Esophagus squamous epithelium (tissue), 5 donors: ENCODE measurements at regions not wholly inside any gene's neighbourhood (a gene's known extent, or its start where the extent isn't known, plus 50 kb on each side); places are given as distances from the start of the nearest gene placed in this dataset.

Source experiments
- DNase-seq: peaks from one replicate; lab custom pipeline; 2025; lab: John Stamatoyannopoulos, UW
- H3K27ac ChIP-seq, 4 donors: fragments of 200-600 bp; sonication (generic); one replicate each; pipeline ENCODE4 v1.5.1; 2016 to 2019; ENCODE audit warnings: mild to moderate bottlenecking in 1 of 4
- H3K27me3 ChIP-seq, 4 donors: fragments of 200-600 bp; sonication (generic); 1 replicate in 3 of 4; 2 replicates in 1 of 4; pipeline versions ENCODE4 v1.5.1 to v1.6.0; 2017 to 2021; ENCODE audit warnings: antibody characterized with exemption in 1 of 4
- H3K36me3 ChIP-seq, 3 donors: fragments of 200-600 bp; sonication (generic); one replicate each; pipeline ENCODE4 v1.5.1; 2016 to 2019
- H3K4me1 ChIP-seq, 3 donors: fragments of 200-600 bp; sonication (generic); one replicate each; pipeline ENCODE4 v1.5.1; 2017 to 2019
- H3K4me3 ChIP-seq, 4 donors: fragments of 200-600 bp; sonication (generic); 1 replicate in 3 of 4; 2 replicates in 1 of 4; pipeline ENCODE4 v1.5.1; 2016 to 2019; ENCODE audit warnings: mild to moderate bottlenecking in 2 of 4, moderate library complexity in 1 of 4
- H3K9me3 ChIP-seq, 3 donors: fragments of 200-600 bp; sonication (generic); one replicate each; pipeline ENCODE4 v1.5.1; 2016 to 2019
- POLR2A ChIP-seq, 4 donors: fragments of 450-650 bp; IDR thresholded peaks; one replicate each; pipeline ENCODE4 v1.6.1; 2017; ENCODE audit warnings: antibody characterized with exemption in 4 of 4, mild to moderate bottlenecking in 4 of 4, moderate library complexity in 3 of 4
- WGBS, 2 donors: methylation state at CpG; one replicate each; pipeline ENCODE4 v1.1.5; 2018; 5-methylcytosine and 5-hydroxymethylcytosine counted together
- intact Hi-C: fragments of 100-400 bp; cut with DNase I; formaldehyde crosslinking; loops from one replicate; pipeline ENCODE4 v1.15.0; 2022
- TF ChIP-seq, protein P1 (sequence below), 6 experiments: fragments of 450-650 bp in 4 of 6; fragments of 200-600 bp in 2 of 6; sonication (generic) in 2 of 6; IDR thresholded peaks; one replicate each; pipeline ENCODE4 v1.5.1; 2016 to 2019; ENCODE audit warnings: antibody characterized with exemption in 6 of 6, mild to moderate bottlenecking in 4 of 6, moderate library complexity in 4 of 6
- donor health status: DM: yes; HTN: yes; CAD: no.

DNA sequence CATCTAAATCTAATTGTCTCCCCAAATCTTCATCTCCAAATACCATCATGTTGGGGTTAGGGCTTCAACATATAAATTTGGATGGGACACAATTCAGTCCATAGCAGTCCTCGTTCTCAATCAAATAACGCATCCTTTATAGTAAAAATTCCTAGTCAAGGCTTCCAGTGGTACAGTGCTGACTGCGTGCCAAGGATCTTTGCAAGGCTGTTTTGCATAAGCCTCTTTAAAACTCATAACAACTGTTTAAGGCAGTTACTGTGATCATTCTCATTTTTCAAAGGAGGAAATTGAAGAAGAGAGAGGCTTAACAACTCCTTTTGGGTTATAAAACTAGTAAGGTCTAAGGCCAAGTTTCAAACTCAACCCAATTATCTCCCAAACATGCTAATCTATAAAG, 666.9 kb downstream of the NYAP2 start:
- peaks cover 0 to 7% (median 0%) of the 10 kb centered on the region in 3 donors for H3K4me1 ChIP-seq
- no peak overlapping the region for H3K27ac ChIP-seq
- no peaks in the 10 kb centered on the region for H3K27me3 ChIP-seq
- no peaks in the 10 kb centered on the region for H3K9me3 ChIP-seq
- TF ChIP-seq, protein P1, sequence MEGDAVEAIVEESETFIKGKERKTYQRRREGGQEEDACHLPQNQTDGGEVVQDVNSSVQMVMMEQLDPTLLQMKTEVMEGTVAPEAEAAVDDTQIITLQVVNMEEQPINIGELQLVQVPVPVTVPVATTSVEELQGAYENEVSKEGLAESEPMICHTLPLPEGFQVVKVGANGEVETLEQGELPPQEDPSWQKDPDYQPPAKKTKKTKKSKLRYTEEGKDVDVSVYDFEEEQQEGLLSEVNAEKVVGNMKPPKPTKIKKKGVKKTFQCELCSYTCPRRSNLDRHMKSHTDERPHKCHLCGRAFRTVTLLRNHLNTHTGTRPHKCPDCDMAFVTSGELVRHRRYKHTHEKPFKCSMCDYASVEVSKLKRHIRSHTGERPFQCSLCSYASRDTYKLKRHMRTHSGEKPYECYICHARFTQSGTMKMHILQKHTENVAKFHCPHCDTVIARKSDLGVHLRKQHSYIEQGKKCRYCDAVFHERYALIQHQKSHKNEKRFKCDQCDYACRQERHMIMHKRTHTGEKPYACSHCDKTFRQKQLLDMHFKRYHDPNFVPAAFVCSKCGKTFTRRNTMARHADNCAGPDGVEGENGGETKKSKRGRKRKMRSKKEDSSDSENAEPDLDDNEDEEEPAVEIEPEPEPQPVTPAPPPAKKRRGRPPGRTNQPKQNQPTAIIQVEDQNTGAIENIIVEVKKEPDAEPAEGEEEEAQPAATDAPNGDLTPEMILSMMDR (IDR thresholded peaks at IDR 0.05), result no peak
- no peak for TF ChIP-seq POLR2A (IDR thresholded peaks at IDR 0.05)
- no peak for DNase-seq
- no peaks in the 10 kb centered on the region for H3K36me3 ChIP-seq
- no peak overlapping the region for H3K4me3 ChIP-seq
- intact Hi-C loops, result no loop called here
- WGBS, 2 donors, result 88 to 97% methylated on average over 3 of the region's 3 CpGs

DNA sequence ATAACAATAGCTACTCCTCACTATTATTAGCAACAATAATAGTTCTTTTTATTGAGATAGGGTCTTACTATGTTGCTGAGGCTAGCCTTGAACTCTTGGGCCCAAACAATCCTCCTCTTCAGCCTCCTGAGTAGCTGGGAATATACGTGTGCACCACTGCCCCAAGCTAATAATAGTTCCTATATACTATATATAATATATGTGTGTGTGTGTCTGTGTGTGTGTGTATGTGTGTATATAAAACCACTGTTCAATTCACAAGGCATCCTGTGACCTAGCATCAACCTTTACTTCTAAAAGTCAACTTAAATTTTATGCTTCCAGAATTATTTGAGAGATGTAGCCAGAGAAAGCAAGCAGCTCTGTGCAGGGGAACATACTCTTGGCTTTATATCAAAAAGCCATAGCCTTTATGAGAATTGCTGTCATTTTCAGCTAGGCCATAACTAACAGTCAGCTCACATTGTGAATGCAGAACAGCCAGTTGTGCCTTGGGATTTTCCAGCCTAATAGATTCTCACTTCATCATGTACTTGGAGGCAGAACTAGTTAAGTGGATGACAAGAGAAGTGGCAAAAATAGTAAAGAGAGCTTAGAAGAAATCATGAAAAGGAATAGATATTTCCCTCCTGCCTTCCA, 665.5 kb downstream of the NYAP2 start:
- Histone ChIP-seq H3K27ac (no peak overlapping the region), H3K36me3 (no peaks in the 10 kb centered on the region), H3K9me3 (no peaks in the 10 kb centered on the region), H3K4me1 (peaks cover 0 to 7% (median 0%) of the 10 kb centered on the region in 3 donors), H3K27me3 (no peaks in the 10 kb centered on the region), H3K4me3 (no peak overlapping the region)
- DNase-seq, result no peak
- 46 to 89% methylated on average over 1 of the region's 1 CpG for WGBS, 2 donors
- intact Hi-C loops, result no loop called here
- TF ChIP-seq, protein P1 (IDR thresholded peaks at IDR 0.05), result no peak
- no peak for TF ChIP-seq POLR2A (IDR thresholded peaks at IDR 0.05)

DNA sequence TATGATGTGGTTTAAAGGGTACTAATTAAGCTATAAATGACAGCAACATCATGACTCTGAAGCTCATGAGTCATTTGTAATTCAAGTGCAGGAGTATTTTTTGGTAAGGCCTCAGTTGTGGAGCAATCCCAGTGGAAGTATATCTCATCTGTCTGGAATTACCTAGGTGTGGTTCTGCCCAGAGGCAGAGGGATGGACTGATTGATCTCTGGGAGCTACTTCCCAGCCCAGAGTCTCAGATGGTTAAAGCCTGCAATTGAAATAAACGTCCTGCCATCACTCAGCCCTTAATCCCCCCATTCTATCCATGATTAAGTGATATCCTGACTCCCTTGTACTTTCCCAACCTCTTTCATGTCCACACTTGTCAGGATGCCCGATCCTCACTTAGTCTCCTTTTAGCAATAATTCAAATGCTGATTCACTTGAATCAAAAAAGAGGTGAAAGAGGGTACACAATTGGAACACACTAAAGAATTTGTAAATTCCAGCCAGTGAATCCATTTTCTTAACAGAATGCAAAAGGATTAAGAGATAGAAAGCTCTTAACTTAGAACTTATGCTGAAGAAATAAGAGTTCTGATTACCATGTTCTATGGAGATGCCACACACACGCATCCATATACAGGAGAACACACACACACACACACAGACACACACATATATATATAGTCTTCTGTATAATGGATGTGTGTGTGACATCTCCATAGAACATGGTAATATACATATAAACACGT, 664.4 kb downstream of the NYAP2 start:
- peaks cover 0 to 7% (median 0%) of the 10 kb centered on the region in 3 donors for H3K4me1 ChIP-seq
- H3K9me3 ChIP-seq, result no peaks in the 10 kb centered on the region
- no peak overlapping the region for H3K27ac ChIP-seq
- WGBS, 2 donors, result 35 to 51% methylated on average over 4 of the region's 4 CpGs
- no peak for TF ChIP-seq POLR2A (IDR thresholded peaks at IDR 0.05)
- TF ChIP-seq, protein P1 (IDR thresholded peaks at IDR 0.05), result no peak
- no peaks in the 10 kb centered on the region for H3K36me3 ChIP-seq
- no peak for DNase-seq
- no peaks in the 10 kb centered on the region for H3K27me3 ChIP-seq
- no peak overlapping the region for H3K4me3 ChIP-seq
- intact Hi-C loops, result no loop called here

DNA sequence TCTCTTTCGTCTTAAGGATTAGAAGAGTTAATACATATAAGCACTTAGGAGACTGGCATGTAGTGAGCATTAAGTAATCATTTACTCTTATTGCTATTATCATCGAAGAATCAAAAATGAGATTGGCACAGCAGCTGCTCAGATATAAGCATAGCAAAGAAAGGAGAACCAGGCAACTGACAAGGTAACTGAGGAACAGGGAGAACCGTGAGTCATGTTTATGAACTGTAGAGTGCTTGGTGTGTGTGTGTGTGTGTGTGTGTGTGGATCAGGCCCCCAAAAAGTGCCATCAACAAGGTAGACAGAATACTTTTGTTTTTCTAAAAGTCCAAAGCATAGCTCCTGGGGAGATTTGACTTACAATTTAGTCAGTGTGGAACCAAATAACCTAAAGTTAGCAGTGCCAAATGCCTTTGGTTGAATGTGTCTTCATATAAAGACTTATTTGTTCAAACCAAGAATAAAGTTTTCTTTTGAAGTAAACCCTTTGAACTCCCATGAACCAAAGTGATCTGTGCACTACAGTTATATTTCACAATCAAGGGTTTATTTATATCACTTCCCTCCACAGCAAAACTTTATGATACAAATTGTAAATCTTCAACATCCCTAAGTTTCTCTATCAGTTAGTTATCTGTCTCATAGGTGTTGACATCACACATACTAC, 660.6 kb downstream of the NYAP2 start:
- Histone ChIP-seq H3K36me3 (no peaks in the 10 kb centered on the region), H3K9me3 (no peaks in the 10 kb centered on the region), H3K27ac (no peak overlapping the region), H3K27me3 (no peaks in the 10 kb centered on the region), H3K4me1 (peaks cover 0 to 16% (median 0%) of the 10 kb centered on the region in 3 donors), H3K4me3 (no peak overlapping the region)
- WGBS, 2 donors, result 49 to 50% methylated on average over 3 of the region's 3 CpGs
- intact Hi-C loops, result no loop called here
- TF ChIP-seq POLR2A (IDR thresholded peaks at IDR 0.05), result no peak
- DNase-seq, result no peak

DNA sequence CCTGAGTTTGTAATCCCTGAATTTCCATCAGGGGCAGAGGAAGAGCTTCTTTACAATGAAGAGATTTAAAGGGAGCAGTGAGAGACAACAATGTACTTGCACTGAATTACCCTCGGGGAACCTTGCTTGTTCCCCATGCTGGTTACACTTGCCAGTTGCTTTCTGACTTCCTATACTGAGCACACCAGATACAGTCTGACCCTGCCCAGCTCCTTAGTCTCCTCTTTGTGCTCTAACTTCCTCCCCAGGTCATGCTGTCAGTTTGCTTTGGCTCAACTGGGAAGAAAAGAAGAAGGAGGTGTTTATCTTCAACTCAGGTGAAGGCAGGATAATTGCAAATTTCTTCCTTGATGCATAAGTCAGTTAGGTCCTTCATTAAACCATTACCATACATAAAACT, 658.4 kb downstream of the NYAP2 start:
- 7 to 33% methylated on average over 1 of the region's 1 CpG for WGBS, 2 donors
- Histone ChIP-seq H3K4me1 (peaks cover 0 to 8% (median 0%) of the 10 kb centered on the region in 3 donors), H3K27ac (no peak overlapping the region), H3K4me3 (no peak overlapping the region), H3K27me3 (no peaks in the 10 kb centered on the region), H3K36me3 (no peaks in the 10 kb centered on the region), H3K9me3 (no peaks in the 10 kb centered on the region)
- no peak for DNase-seq
- TF ChIP-seq, protein P1 (IDR thresholded peaks at IDR 0.05), result no peak
- no peak for TF ChIP-seq POLR2A (IDR thresholded peaks at IDR 0.05)
- intact Hi-C loops, result no loop called here
